Heart right ventricle (tissue), 16 donors: ENCODE measurements at regions not wholly inside any gene's neighbourhood (a gene's known extent, or its start where the extent isn't known, plus 50 kb on each side); places are given as distances from the start of the nearest gene placed in this dataset.

Experiments used
- ATAC-seq, 8 donors: fragments of 200-7000 bp; cut with Tn5 transposase; one replicate each; pipeline ENCODE4 v1.9.1; 2020; ENCODE audit warnings: mild to moderate bottlenecking in 8 of 8, moderate library complexity in 8 of 8, moderate number of reproducible peaks in 1 of 8
- DNase-seq, 2 donors: peaks; one replicate each; pipeline ENCODE4 v3.0.0-alpha.2; 2020
- H3K27ac ChIP-seq, 10 donors: fragments of 200-600 bp; sonication (generic) in 2 of 10; one replicate each; pipeline versions ENCODE4 v1.5.0 to v1.8.0; 2020 to 2022; ENCODE audit warnings: mild to moderate bottlenecking in 3 of 10
- H3K27me3 ChIP-seq, 7 donors: fragments of 200-600 bp; one replicate each; pipeline ENCODE4 v1.8.0; 2021 to 2022; ENCODE audit warnings: mild to moderate bottlenecking in 2 of 7
- H3K36me3 ChIP-seq, 9 donors: fragments of 200-600 bp; sonication (generic) in 1 of 9; one replicate each; pipeline versions ENCODE4 v1.5.0 to v1.8.0; 2020 to 2022; ENCODE audit warnings: mild to moderate bottlenecking in 2 of 9
- H3K4me1 ChIP-seq, 9 donors: fragments of 200-600 bp; sonication (generic) in 1 of 9; one replicate each; pipeline versions ENCODE4 v1.5.0 to v1.8.0; 2020 to 2022; ENCODE audit warnings: mild to moderate bottlenecking in 4 of 9
- H3K4me3 ChIP-seq, 10 donors: fragments of 200-600 bp; sonication (generic) in 2 of 10; one replicate each; pipeline versions ENCODE4 v1.5.0 to v1.8.0; 2020 to 2022; ENCODE audit warnings: mild to moderate bottlenecking in 7 of 10, moderate library complexity in 2 of 10
- H3K9me3 ChIP-seq, 11 donors: fragments of 200-600 bp in 10 of 11; sonication (generic) in 2 of 11; one replicate each; pipeline versions ENCODE4 v1.5.0 to v1.8.0; 2013 to 2022; ENCODE audit warnings: mild to moderate bottlenecking in 2 of 11, control low read depth in 1 of 11, moderate library complexity in 1 of 11
- WGBS, 2 donors: extraction: QIAGEN DNeasy Blood & Tissue Kit; methylation state at CpG; one replicate each; pipeline ENCODE4 v1.1.7; 2013; ENCODE audit warnings: inconsistent platforms in 1 of 2; 5-methylcytosine and 5-hydroxymethylcytosine counted together
- intact Hi-C, 10 donors: fragments of 100-400 bp; cut with DNase I; formaldehyde crosslinking; loops; one replicate each; pipeline versions ENCODE4 v1.11.1 to v1.14.2; 2022
- TF ChIP-seq, protein P1 (sequence below), 9 donors: fragments of 200-600 bp; sonication (generic) in 2 of 9; IDR thresholded peaks; one replicate each; pipeline versions ENCODE4 v1.5.0 to v1.8.0; 2021 to 2022; ENCODE audit warnings: antibody characterized with exemption in 9 of 9, mild to moderate bottlenecking in 5 of 9, moderate library complexity in 1 of 9
- donor health status: Arrhythmogenic right ventricular cardiomyopathy.
- donor health status: ischemic (EF 13 %, LVEDD 7.1; RV severe dilation, severe dysfunction).
- donor health status: healthy with polysubstance abuse.
- donor health status: DM: no; HTN: yes; CAD: no.
- donor health status: DM: no; HTN: no; CAD: no.
- donor health status: ischemic (EF 25% LVEDD 6.9; RV normal size, moderate dysfunction).
- donor health status: ischemic (EF 25% LVEDD 5.7; RV mildly dilated, moderate dysfunction).
- donor health status: healthy.
- donor health status: DM: yes; HTN: yes; CAD: no.
- donor health status: Ischemic cardiomyopathy.
- donor health status: ischemic (EF 35%, LVEDD 5.7; RV mildly dilated, moderate dysfunction).
- donor health status: nonischemic (EF 11% LVEDD 7.7; RV severe dilation, severe dysfunction).
- donor health status: DM: yes; HTN: yes; CAD: no.
- donor health status: PGD.
- donor health status: ischemic (EF 29% LVEDD 5.4; RV normal size, mild dysfunction).
- donor health status: nonischemic (EF 23%, LVEDD 6.1; RV moderate dilation, normal function).

DNA sequence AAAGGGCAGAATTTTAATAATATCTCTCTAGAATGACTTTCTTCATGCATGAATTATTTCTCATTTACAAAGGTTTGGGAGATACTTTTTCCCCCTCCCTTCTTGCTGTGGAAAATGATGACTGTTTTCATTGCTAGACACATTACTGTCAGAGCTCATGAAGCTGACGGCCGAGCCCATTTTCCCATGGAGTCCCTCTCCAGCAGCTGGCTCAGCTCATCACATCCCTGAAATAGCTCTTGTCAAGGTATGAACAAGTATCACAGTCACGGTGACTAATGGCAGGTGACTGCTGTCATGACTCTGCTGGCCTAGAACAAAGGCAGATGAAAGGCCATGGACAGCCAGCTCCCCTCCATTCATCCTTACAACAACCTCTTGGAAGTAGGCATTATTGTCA is 208.1 kb downstream of the ABCC12 start:
- H3K27me3 ChIP-seq, result peaks cover 0 to 8% (median 0%) of the 10 kb centered on the region in 7 donors

DNA sequence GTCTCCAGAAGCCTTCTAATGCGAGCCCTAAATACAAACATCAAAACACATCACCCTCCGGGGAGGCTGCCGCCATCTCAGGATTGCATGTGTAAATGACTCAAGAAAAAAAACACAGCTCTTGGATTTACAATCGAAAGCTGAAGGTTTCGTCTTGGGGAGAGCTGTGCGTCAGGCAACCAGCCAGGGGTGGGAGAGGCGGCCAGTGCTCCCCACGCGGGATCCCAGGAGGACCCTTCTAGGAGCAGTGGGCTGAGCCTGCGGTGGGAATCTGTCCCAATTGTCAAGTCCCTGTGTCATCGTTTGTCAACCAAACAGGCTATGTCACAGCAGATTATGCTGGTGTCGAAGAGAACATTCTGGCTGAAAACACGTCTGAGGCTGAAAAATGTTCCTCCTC is 209.7 kb downstream of the ABCC12 start:
- Histone ChIP-seq H3K27ac (no peak overlapping the region), H3K4me1 (no peaks in the 10 kb centered on the region), H3K4me3 (no peak overlapping the region), H3K36me3 (no peaks in the 10 kb centered on the region), H3K27me3 (peaks cover 0 to 8% (median 0%) of the 10 kb centered on the region in 7 donors), H3K9me3 (no peaks in the 10 kb centered on the region)
- TF ChIP-seq, protein P1, sequence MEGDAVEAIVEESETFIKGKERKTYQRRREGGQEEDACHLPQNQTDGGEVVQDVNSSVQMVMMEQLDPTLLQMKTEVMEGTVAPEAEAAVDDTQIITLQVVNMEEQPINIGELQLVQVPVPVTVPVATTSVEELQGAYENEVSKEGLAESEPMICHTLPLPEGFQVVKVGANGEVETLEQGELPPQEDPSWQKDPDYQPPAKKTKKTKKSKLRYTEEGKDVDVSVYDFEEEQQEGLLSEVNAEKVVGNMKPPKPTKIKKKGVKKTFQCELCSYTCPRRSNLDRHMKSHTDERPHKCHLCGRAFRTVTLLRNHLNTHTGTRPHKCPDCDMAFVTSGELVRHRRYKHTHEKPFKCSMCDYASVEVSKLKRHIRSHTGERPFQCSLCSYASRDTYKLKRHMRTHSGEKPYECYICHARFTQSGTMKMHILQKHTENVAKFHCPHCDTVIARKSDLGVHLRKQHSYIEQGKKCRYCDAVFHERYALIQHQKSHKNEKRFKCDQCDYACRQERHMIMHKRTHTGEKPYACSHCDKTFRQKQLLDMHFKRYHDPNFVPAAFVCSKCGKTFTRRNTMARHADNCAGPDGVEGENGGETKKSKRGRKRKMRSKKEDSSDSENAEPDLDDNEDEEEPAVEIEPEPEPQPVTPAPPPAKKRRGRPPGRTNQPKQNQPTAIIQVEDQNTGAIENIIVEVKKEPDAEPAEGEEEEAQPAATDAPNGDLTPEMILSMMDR (IDR thresholded peaks at IDR 0.05), result no peak
- WGBS, 2 donors, result 60 to 62% methylated on average over 13 of the region's 13 CpGs
- no peak for ATAC-seq
- intact Hi-C loops, result no loop called here
- DNase-seq, result no peak

More for the DNA sequence above, 208.1 kb downstream of the ABCC12 start:
- intact Hi-C loops, result no loop called here
- Histone ChIP-seq H3K4me1 (no peaks in the 10 kb centered on the region), H3K36me3 (no peaks in the 10 kb centered on the region), H3K4me3 (no peak overlapping the region), H3K9me3 (no peaks in the 10 kb centered on the region), H3K27ac (no peak overlapping the region)
- 38 to 42% methylated on average over 3 of the region's 3 CpGs for WGBS, 2 donors
- TF ChIP-seq, protein P1 (IDR thresholded peaks at IDR 0.05), result no peak
- ATAC-seq (no peak), DNase-seq (no peak)

GRCh38 chr16:47944589-47944988 is 211.2 kb downstream of the ABCC12 start:
- no peak for DNase-seq
- TF ChIP-seq, protein P1 (IDR thresholded peaks at IDR 0.05), result no peak
- Histone ChIP-seq H3K36me3 (no peaks in the 10 kb centered on the region), H3K9me3 (no peaks in the 10 kb centered on the region), H3K27me3 (peaks cover 0 to 8% (median 0%) of the 10 kb centered on the region in 7 donors), H3K27ac (no peak overlapping the region), H3K4me1 (no peaks in the 10 kb centered on the region), H3K4me3 (no peak overlapping the region)
- intact Hi-C loops, result loop anchor here in 1 of 10 donors (5.0 kb wide), 1 partner anchor 517 kb away; no protein-coding TSS in a partner anchor
- no peak for ATAC-seq
- 86 to 87% methylated on average over 10 of the region's 10 CpGs for WGBS, 2 donors

- H3K4me1 ChIP-seq, result no peaks in the 10 kb centered on the region
- H3K36me3 ChIP-seq, result no peaks in the 10 kb centered on the region
- no peak overlapping the region for H3K27ac ChIP-seq
- no peak overlapping the region for H3K4me3 ChIP-seq
- 83 to 86% methylated on average over 6 of the region's 6 CpGs for WGBS, 2 donors
- H3K9me3 ChIP-seq, result no peaks in the 10 kb centered on the region
- intact Hi-C loops, result loop anchor here in 1 of 10 donors (5.0 kb wide), 1 partner anchor 516 kb away; no protein-coding TSS in a partner anchor
- TF ChIP-seq, protein P1 (IDR thresholded peaks at IDR 0.05), result no peak
- DNase-seq, result no peak
- no peak for ATAC-seq
- H3K27me3 ChIP-seq, result peaks cover 0 to 8% (median 0%) of the 10 kb centered on the region in 7 donors
Measured at GRCh38 chr16:47943235-47943634, 212.6 kb downstream of the ABCC12 start.
